Right renal cortex interstitium (tissue), 3 donors: ENCODE measurements at regions not wholly inside any gene's neighbourhood (a gene's known extent, or its start where the extent isn't known, plus 50 kb on each side); places are given as distances from the start of the nearest gene placed in this dataset.
A peak's percentile ranks its signal among the peaks of the same experiment; 100 is the strongest.
"Not testable (repeated sequence)": the region's sequence is repeated elsewhere in the genome, so short reads cannot be mapped to it uniquely, and the experiment has no call there.

Experiments
- DNase-seq, 3 donors: peaks; one replicate each; pipeline ENCODE4 v3.0.0-alpha.2; 2013; ENCODE audit warnings: low read depth in 3 of 3, low spot score in 2 of 3

DNA sequence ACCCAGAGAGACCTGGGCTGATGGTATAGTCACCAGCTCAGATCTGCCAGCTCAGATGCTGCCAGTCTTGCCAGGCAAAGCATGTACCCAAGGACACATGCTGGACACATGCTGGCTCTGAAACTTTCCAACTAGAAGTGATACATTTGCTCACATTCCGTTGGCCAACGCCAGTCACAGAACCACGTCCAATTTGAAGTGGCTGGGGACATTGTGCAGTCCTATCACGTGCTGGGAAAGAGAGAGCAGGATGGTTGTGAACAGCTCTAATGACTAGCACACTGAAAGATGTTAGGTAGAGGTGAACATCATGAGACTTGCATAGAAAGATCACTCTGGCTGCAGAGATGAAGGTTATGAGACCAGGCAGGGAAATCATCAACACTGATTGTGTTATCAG lies 308.5 kb upstream of the ROPN1 start:
- no peak for DNase-seq

DNA sequence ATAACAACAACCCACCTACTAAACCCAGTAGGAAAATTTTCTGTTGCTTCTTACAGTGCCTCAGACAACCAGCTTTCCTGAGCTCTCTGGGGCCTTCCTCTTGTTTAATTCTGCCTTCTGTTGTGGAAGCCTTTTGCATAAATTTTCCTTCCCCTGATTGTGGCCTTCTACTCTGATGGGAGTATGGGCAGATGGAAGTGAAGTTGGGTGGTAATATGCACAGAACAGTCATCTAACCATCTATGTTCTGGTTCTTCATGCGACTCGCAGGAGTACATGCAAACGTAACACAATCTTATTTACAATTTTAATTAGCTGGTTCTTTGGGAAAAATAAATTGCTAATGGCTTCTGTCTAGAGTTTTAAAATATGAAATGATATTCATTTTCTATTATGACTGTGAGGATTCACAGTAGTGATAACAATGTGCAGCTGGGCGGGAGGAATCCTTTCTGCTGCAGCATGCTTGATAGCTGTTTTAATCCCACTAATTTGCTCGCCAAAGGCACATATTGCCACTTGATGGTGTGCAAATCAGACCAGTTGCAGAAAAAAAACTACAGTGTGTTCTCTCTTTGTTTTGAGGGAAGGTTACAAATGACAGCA lies 311.5 kb upstream of the ROPN1 start:
- no peak for DNase-seq

DNA sequence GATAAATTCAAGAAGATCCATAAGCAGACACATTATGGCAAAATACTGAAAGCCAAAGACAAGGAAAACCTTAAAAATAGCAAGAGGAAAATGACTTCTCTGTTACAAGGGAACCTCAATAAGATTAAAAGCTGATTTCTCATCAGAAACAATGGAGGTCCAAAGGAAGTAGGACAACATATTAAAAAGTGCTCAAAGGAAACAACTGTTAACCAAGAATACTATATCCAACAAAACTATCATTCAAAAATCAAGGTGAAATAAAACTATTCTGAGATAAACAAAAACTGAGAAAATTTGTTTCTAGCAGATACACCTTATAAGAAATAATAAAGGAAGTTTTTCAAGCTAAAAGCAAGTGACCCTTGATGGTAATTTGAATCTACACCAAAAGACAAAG lies 314.7 kb upstream of the ROPN1 start:
- DNase-seq = no peak

DNA sequence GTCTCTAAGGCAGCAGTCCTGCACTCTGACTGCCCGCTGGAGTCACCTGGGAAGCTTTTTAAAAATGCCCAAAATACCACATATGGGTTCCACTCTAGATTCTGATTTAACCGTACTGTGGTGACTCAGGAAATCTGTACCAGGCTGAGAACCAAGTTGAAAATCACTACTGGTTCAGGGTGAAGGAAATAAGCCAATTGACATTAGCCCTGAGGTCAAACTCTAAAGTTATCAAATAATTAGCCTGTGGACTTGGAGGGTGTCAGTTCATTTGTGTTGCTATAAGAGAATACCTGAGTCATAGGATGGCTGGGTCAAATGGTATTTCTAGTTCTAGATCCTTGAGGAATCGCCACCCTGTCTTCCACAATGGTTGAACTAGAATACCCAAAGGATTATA lies 321.7 kb upstream of the ROPN1 start:
- no peak for DNase-seq

DNA sequence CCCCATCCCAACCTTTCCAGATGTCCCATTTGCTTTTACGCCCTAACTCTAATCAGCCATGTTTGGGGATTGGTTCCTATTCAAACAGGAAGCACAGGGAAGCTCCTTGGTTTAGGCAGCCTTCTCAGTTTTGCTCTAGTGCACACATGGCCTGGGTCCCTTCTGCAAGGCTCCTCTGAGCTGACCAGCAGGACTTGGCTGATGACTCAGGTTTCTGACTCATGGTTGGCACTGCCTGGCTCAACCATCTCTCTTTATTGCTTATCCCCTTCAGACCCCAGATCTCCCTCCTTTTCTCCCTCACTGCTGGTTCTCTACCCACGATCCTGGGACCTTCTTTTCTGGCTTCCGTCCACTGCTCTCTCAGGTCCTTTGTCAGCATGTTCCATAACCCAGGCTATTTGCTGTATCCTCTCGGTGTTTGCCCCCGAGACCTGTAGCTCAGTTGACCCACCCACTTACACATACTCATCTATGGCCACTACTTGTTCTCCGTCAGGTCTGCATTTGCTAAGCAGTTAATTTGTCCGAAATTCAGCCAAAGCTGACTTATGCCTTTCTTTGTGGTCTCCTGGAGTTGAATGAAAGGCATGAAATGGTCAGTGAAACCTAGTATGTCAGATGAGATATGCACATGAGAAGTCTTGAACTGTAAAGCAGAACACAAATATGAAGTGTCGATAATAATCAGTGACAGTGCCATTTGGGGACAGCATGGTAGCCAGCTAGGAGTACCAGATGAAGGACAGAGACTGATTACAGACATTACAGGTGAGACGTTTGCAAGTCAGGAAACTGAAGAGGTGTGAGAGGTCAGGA lies 323.5 kb upstream of the ROPN1 start:
- no peak for DNase-seq

DNA sequence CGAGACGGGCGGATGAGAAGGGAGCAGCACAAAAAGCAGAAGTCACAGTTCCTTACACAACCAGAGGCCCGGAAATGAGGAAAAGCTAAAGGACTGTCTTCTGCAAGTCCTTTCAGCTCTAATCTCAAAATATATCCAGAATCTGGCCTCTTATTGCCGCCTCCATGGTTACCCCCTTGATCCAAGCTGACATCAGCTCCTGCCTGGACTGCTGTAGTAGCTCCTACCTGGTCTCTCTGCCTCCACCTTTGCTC lies 324.0 kb upstream of the ROPN1 start:
- no peak for DNase-seq

DNA sequence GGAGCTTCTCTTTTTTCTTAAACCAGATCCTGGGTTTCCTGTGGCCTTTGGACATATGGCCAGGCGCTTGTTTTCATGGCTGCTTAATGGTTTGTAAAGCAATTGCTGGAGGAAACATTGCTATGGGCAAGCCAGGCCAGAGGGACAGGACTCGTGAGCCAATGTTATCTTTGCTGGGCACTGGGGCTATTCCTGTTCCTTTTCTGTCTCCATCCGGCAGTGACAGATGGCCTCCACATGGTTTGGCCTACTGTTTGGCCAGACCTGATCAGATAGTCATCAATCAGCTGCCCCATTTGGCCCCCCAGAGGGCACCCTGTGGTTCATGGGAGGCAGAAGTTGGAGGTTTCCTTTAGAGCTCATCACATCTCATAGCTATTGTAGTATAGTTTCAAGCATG lies 326.1 kb upstream of the ROPN1 start:
- no peak for DNase-seq

DNA sequence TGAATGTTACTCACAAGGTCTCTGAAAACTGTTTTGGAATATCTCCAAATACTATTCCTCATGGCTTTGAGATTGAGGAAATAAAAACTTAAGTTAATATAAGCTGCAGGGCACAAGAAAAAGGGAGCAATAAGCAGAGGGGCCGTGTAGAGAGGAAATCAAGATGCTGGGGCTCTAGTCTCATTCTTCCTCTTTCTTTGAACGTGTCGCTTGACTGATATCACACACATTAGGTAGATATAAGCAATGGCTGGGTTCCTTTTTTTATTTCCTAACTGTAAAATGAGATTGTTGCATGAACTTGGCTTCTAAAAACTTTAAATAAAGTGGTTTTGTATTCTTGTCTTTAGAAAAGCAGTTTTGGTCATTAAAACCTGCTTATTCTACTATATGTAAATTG lies 326.7 kb upstream of the ROPN1 start:
- no peak for DNase-seq

DNA sequence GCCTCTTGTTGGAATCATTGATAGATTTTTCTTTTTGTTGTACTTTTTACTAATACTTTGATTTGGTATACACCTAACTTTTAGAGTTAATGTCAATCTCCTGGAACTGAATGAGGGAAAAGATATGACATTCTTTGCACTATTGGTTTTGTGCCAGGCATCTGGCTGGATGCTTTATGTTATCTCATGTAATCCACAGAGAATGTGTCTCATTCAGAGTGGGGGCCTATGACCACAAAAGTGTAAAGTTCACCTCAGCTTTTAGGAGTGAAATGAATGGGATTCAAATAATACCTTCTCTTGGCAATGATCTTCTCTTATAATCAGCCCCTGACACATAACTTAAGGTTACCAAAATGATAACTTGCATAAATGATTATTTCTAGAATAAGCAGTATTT lies 329.1 kb upstream of the ROPN1 start:
- DNase-seq = no peak

DNA sequence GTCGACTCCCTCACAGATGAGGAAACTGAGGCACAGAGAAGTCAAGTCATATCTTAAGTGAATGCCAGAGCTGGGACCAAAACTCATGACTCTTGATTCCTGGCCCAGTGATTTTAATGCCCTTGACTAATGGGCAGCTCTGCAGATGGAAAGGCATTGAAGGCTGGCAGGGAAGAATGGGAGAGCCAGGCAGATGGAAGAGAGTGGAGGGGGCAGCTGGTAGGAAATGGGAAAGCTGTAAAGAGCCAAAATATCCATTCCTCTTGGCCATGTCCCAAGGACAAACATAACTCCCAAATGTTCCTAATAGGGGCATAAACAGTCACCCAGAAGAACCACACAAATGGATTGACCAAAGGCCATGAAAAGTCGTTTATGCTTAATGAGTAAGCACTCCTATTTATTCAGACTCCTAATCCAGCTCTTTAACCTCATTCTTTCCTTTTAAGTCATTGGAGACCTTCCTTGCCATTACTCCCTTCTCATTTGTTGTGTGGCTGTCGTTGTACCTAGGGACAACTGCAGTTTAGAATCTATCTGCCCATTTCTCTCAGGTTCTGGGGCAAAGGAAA lies 330.5 kb upstream of the ROPN1 start:
- no peak for DNase-seq

DNA sequence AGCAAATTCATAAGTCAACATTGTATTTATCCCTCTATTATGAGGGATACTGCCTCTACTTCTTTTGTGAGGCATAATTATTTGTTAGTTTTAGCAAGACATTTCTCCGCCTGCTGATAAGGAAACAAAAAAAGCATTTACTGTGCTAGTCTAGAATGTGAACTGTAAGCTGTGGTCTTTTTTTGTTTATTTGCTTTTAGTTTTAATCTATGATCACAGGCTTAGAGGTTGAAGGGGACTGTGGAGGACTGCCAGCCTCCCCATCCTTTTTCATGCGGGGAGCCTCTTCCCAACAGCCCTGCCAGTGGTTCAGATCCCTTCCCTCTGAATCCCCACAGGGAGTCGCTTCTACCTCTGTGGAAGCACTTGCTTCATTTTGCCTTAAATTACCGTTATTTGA lies 331.0 kb upstream of the ROPN1 start:
- DNase-seq = no peak

DNA sequence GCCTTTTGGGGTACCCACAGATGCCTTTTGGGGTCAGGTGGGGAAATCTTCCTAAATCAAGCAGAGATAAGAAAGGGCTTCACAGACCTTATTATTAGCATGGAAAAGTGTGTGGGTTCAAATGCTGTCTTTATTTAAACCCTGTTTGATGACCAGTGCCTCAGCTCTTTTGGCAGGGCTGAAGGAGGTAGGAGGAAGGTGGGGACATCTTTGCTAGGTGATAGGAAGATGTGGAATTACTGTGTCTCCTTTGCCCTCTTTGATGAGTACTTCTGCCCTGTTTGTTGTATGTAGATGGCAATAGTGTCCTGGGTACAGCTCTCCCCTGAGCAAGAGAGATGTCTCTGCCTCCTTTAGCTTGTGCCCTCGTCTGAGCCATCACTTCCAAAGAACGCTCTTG lies 333.3 kb upstream of the ROPN1 start:
- no peak for DNase-seq

DNA sequence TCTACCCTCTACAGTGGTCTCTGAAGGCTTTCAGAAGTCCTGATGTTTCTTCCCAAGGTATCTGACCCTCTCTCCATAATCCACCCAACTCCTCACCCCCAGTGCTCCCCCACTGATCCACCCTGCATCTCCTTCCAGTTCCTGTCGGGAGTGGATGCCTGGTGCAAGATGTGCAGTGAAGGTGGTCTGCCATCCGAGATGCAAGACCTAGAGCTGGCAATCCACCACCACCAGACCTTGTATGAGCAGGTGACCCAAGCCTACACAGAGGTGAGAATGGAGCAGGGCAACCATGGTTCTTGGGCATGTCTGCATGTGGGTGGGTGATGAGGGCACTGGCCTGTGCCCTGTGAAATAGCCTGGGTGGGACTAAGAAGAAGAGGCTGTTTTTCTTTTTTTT lies 337.8 kb upstream of the ROPN1 start:
- no peak for DNase-seq

DNA sequence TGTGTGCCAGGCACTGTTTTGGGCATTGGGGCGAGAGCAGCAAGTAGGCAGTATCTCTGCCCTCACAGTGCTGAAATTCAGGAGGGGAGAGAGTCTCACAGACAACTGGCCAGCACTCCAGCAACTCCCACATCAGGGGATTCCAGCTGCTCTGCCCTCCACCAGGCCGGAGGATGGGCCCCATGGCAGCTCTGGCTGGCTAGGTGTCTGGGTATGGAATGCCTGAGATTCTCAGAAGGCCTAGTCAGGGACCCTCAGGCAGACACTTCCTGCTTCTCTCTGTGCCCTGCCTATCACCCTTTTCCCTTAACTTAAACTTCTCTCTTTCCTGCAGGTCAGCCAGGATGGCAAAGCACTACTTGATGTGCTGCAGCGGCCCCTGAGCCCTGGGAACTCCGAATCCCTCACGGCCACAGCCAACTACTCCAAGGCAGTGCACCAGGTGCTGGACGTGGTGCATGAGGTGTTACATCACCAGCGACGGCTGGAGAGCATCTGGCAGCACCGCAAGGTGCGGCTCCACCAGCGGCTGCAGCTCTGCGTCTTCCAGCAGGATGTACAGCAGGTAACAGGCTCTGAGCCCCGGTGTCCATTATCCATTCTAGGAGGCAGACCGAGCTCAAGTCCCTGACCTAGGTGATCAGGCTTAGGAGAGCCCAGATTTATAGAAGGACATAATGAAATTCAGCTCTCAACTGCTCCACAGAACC lies 342.2 kb upstream of the ROPN1 start:
- DNase-seq = no peak

DNA sequence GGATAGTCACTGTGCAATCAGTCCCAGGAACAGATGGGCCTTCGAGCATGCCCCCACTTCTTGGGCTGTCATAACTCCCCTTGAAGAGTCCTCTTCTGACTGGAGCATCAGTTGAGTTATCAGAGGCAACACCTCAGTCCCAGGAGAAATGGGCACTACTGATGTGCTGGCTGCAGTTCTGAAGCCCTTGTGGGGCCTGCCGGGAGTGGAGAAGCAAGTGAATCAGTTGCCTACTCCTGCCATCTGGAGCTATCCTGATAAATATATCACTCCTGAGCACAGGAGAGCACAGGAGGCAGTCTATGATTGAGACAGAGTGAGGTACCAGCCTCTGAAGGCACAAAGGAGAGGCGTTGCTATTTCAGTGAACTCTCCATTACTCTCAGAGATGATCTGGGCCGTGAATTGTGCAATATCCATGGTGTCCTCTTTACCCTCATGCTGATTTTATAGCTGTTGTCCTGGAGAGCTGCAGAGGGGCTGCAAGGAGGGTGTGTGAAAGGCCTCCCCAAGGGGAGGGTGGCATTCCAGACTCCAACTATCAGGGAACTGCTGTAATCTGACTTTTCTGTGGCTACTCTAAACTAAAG lies 344.2 kb upstream of the ROPN1 start:
- DNase-seq = no peak

DNA sequence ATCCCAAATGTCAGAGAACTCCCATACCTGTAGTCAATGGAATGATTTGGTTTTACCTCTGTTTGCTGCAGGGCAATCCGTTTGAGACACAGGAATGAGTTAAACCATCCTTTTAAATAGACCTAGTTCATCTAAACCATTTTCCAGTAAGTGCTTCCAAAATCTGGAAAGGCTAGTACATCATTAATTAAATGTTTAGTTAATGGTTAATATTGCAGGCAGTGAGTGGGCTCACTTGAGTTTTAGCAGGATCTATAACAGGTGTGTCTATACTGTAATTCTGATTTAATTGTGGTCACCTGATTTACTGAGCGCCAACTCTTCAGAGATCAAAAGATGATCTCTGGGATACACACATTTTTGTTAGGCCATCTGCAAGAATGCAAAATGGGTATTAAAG lies 353.9 kb upstream of the ROPN1 start:
- DNase-seq = no peak

DNA sequence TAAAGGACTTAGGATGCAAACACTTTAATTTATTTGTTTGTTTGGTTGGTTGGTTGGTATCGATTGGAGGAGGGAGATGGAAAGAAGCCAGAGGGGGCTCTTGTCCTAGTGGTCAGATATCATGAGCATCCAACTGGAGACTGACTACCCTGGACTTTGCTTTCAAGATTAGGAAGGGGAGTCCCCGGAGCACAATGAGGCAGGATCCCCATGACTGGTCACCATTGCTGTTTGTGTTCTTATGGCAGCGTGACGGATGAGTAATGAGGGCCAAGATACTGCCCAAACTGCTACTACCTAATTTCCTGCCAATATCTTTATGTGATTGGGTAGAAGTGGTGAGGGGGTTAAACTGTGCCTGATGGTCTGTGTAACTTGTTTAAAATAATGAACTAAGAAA lies 354.6 kb upstream of the ROPN1 start:
- DNase-seq = no peak

DNA sequence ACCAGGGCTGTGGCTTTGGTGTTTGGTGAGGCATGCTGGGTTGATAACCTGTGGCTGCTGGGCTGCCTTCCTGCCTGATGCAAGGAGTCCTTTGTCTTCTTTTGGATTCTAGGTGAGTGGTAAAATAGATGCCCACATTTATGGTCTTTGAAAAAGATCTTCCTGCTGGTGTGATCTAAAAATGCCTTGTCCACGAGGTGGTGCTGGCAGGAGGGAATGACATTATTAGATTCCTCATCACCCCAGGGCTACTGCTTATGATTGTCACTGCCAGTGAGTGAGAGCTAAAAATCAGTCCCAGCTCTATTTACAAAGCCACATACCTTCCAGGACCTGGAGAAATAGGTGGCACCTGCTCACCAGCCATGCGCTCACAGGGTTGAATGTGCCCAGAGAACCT lies 355.5 kb upstream of the ROPN1 start:
- DNase-seq = no peak

DNA sequence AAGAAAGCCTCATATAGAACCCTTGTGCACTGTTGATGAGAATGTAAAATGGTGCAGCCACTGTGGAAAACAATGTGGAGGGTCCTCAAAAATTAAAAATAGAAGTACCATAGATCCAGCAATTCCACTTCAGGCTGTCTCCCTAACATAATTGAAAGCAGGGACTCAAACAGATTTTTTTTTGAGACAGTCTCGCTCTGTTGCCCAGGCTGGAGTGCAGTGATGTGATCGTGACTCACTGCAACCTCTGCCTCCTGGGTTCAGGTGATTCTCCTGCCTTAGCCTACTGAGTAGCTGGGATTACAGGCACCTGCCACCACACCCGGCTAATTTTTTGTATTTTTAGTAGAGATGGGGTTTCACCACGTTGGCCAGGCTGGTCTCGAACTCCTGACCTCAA lies 356.6 kb upstream of the ROPN1 start:
- DNase-seq = not testable (repeated sequence)

DNA sequence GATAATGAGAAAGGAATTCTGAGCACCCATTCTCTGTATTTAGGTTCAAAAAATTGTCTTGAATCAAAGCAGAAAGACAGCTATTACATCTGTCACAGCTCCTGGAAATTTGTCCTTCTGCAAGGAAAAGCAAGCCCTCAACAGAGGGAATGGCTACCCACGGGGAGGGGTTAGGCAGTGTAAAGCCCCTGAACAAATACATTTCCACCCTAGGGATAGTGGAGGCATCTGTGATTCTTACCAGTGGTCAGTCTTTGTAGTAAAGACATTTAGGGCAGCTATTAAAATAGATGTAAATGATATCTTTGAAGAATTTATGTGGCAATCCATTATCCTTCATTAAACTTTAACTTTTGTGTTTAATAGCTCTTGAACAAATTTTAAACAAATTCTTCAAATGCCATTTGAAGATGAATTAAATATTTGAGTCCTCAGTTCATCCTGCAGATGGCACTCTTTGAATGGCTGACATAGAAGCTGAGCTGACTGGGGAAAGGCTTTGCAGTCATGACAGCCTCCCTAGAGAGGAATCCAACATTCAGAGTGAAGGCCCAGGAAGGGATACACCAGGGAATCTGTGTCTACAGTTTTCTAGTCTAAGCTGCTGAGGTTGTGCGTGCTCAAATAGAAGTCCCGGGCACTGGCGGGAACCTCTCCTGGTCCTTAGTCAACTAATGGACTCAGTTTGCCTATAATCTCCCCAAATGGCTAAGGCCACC lies 359.7 kb upstream of the ROPN1 start:
- DNase-seq = peak in 2 of 3 donors; percentile 51 to 56

DNA sequence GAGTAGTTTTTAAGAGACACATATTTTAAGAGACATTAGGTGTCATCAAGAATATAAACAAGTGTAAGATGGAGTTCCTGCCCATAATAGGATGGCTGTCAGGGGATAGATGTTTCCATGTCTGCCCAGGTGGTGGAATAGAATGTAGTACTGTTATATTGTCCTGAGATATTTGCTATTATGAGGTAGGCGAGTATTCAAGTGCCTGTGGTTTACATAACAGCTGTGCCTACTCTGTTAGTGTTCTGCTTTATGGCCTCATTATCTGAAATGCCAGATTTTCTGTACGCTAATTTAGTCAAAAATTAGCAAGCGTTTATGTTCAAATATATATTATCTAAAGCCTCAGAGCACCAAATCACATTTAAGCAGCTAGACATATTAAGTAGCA lies 360.2 kb upstream of the ROPN1 start:
- no peak for DNase-seq
